Liver (tissue), 8 donors: ENCODE measurements at regions not wholly inside any gene's neighbourhood (a gene's known extent, or its start where the extent isn't known, plus 50 kb on each side); places are given as distances from the start of the nearest gene placed in this dataset.

Experiments
- DNase-seq: peaks from one replicate; pipeline ENCODE4 v3.0.0-alpha.2; 2017; ENCODE audit warnings: low spot score
- H3K27ac ChIP-seq, 2 donors: one replicate each; pipeline ENCODE4 v1.7.0; 2013; ENCODE audit warnings: inconsistent platforms in 2 of 2, low read length in 2 of 2, control low read depth in 1 of 2, low read depth in 1 of 2, mild to moderate bottlenecking in 1 of 2
- H3K27me3 ChIP-seq, 4 donors: one replicate each; pipeline versions ENCODE4 v1.6.1 to v1.7.0; 2013; ENCODE audit warnings: low read length in 3 of 4, inconsistent platforms in 1 of 4, mild to moderate bottlenecking in 1 of 4, moderate library complexity in 1 of 4; ENCODE audit not compliant: control insufficient read depth in 4 of 4, insufficient read depth in 4 of 4
- H3K36me3 ChIP-seq, 4 donors: one replicate each; pipeline versions ENCODE4 v1.6.1 to v1.7.0; 2013; ENCODE audit warnings: low read length in 3 of 4, mild to moderate bottlenecking in 3 of 4, low read depth in 1 of 4, moderate library complexity in 1 of 4; ENCODE audit not compliant: control insufficient read depth in 4 of 4, insufficient read depth in 3 of 4
- H3K4me1 ChIP-seq, 4 donors: one replicate each; pipeline versions ENCODE4 v1.6.1 to v1.7.0; 2013; ENCODE audit warnings: low read length in 3 of 4, mild to moderate bottlenecking in 3 of 4, moderate library complexity in 1 of 4; ENCODE audit not compliant: control insufficient read depth in 4 of 4, insufficient read depth in 4 of 4
- H3K4me3 ChIP-seq, 3 donors: one replicate each; pipeline versions ENCODE4 v1.6.1 to v1.7.0; 2013; ENCODE audit warnings: low read length in 3 of 3, control low read depth in 1 of 3, low read depth in 1 of 3, mild to moderate bottlenecking in 1 of 3
- H3K9ac ChIP-seq, 2 donors: one replicate each; pipeline ENCODE4 v1.7.0; 2013; ENCODE audit warnings: low read length in 2 of 2, mild to moderate bottlenecking in 2 of 2, moderate library complexity in 2 of 2, control low read depth in 1 of 2, low read depth in 1 of 2
- H3K9me3 ChIP-seq, 4 donors: one replicate each; pipeline versions ENCODE4 v1.6.1 to v1.7.0; 2013; ENCODE audit warnings: low read length in 3 of 4; ENCODE audit not compliant: control insufficient read depth in 4 of 4
- ATF3 ChIP-seq: IDR thresholded peaks from 2 replicates; pipeline ENCODE4 v1.6.1; 2016; ENCODE audit warnings: antibody characterized with exemption
- CTCF ChIP-seq: fragments of 150-350 bp; IDR thresholded peaks from 2 replicates; pipeline ENCODE4 v1.5.1; 2017; ENCODE audit warnings: improper control_type of control experiment, low read depth, low read length; ENCODE audit not compliant: missing input control
- EGR1 ChIP-seq, 2 donors: IDR thresholded peaks; 2 replicates each; pipeline ENCODE4 v1.6.1; 2016 to 2018; ENCODE audit warnings: antibody characterized with exemption in 2 of 2, low read depth in 2 of 2
- FOXA1 ChIP-seq: IDR thresholded peaks from 2 replicates; pipeline ENCODE4 v1.6.1; 2016; ENCODE audit warnings: antibody characterized with exemption
- FOXA2 ChIP-seq: IDR thresholded peaks from 2 replicates; pipeline ENCODE4 v1.6.1; 2016; ENCODE audit warnings: antibody characterized with exemption
- GABPA ChIP-seq, 2 donors: IDR thresholded peaks in 1 of 2; conservative IDR thresholded peaks in 1 of 2; 2 replicates each; pipeline ENCODE4 v1.6.1; 2016; ENCODE audit warnings: antibody characterized with exemption in 2 of 2, mild to moderate bottlenecking in 1 of 2, moderate library complexity in 1 of 2
- HNF4G ChIP-seq: IDR thresholded peaks from 2 replicates; pipeline ENCODE4 v1.6.1; 2016; ENCODE audit warnings: antibody characterized with exemption
- JUND ChIP-seq, 2 donors: IDR thresholded peaks; 2 replicates each; pipeline ENCODE4 v1.6.1; 2016; ENCODE audit warnings: antibody characterized with exemption in 2 of 2
- MAX ChIP-seq: IDR thresholded peaks from 2 replicates; pipeline ENCODE4 v1.6.1; 2016; ENCODE audit warnings: antibody characterized with exemption
- NR2F2 ChIP-seq: IDR thresholded peaks from 2 replicates; pipeline ENCODE4 v1.6.1; 2016; ENCODE audit warnings: antibody characterized with exemption
- RAD21 ChIP-seq, 2 donors: IDR thresholded peaks; 2 replicates each; pipeline ENCODE4 v1.6.1; 2016; ENCODE audit warnings: antibody characterized with exemption in 2 of 2, mild to moderate bottlenecking in 2 of 2
- REST ChIP-seq: IDR thresholded peaks from 2 replicates; pipeline ENCODE4 v1.6.1; 2016; ENCODE audit warnings: antibody characterized with exemption, mild to moderate bottlenecking
- RXRA ChIP-seq, 2 donors: IDR thresholded peaks; 2 replicates each; pipeline ENCODE4 v1.6.1; 2017 to 2018; ENCODE audit warnings: antibody characterized with exemption in 2 of 2, mild to moderate bottlenecking in 1 of 2
- SP1 ChIP-seq: IDR thresholded peaks from 2 replicates; pipeline ENCODE4 v1.6.1; 2018; ENCODE audit warnings: antibody characterized with exemption, mild to moderate bottlenecking
- YY1 ChIP-seq: IDR thresholded peaks from 2 replicates; pipeline ENCODE4 v1.6.1; 2016; ENCODE audit warnings: antibody characterized with exemption, mild to moderate bottlenecking
- ZBTB33 ChIP-seq: IDR thresholded peaks from 2 replicates; pipeline ENCODE4 v1.6.1; 2016; ENCODE audit warnings: antibody characterized with exemption
- WGBS: extraction: QIAGEN DNeasy Blood & Tissue Kit; methylation state at CpG from one replicate; pipeline ENCODE4 v1.1.7; 2013; 5-methylcytosine and 5-hydroxymethylcytosine counted together
- donor health status: healthy.
- donor health status: healthy.
- donor health status: healthy.
- donor health status: healthy.
- donor health status: healthy.

GRCh38 chr13:44255771-44256364 lies 117.8 kb upstream of the SERP2 start:
- no peaks in the 10 kb centered on the region for H3K4me1 ChIP-seq
- no peak overlapping the region for H3K27ac ChIP-seq
- TF ChIP-seq NR2F2 (no peak), FOXA1 (no peak), REST (no peak), YY1 (no peak), EGR1 (IDR thresholded peaks at IDR 0.05; ENCODE audit: low read depth in 2 of 2) (no peak), RAD21 (IDR thresholded peaks at IDR 0.05) (no peak), ATF3 (no peak), CTCF (no peak), RXRA (IDR thresholded peaks at IDR 0.05) (no peak), ZBTB33 (no peak)
- WGBS, result 97% methylated on average over 5 of the region's 5 CpGs
- no peaks in the 10 kb centered on the region for H3K36me3 ChIP-seq
- no peak overlapping the region for H3K9ac ChIP-seq
- no peak overlapping the region for H3K4me3 ChIP-seq
- H3K9me3 ChIP-seq, result no peaks in the 10 kb centered on the region
- no peak for DNase-seq
- H3K27me3 ChIP-seq, result no peaks in the 10 kb centered on the region

GRCh38 chr13:44257796-44258195 lies 115.8 kb upstream of the SERP2 start:
- DNase-seq, result no peak
- 94% methylated on average over 4 of the region's 4 CpGs for WGBS
- no peak for TF ChIP-seq EGR1 (IDR thresholded peaks at IDR 0.05; ENCODE audit: low read depth in 2 of 2)
- no peak for TF ChIP-seq ZBTB33
- TF ChIP-seq ATF3, result no peak
- no peak for TF ChIP-seq JUND (IDR thresholded peaks at IDR 0.05)
- no peak for TF ChIP-seq HNF4G
- TF ChIP-seq YY1, result no peak
- TF ChIP-seq CTCF, result no peak
- no peak for TF ChIP-seq SP1
- TF ChIP-seq RXRA (IDR thresholded peaks at IDR 0.05), result no peak
- TF ChIP-seq GABPA (IDR thresholded peaks at IDR 0.05 in 1 of 2, conservative IDR thresholded peaks at IDR 0.05 in 1 of 2), result no peak
- TF ChIP-seq NR2F2, result no peak
- TF ChIP-seq MAX, result no peak
- TF ChIP-seq RAD21 (IDR thresholded peaks at IDR 0.05), result no peak
- TF ChIP-seq FOXA2, result no peak

More at GRCh38 chr13:44257796-44258195, 115.8 kb upstream of the SERP2 start:
- no peaks in the 10 kb centered on the region for H3K9me3 ChIP-seq
- H3K4me1 ChIP-seq, result no peaks in the 10 kb centered on the region
- no peak overlapping the region for H3K27ac ChIP-seq
- H3K36me3 ChIP-seq, result no peaks in the 10 kb centered on the region
- H3K4me3 ChIP-seq, result no peak overlapping the region
- H3K27me3 ChIP-seq, result no peaks in the 10 kb centered on the region
- H3K9ac ChIP-seq, result no peak overlapping the region
